Vagina (tissue), 2 donors: ENCODE measurements at regions not wholly inside any gene's neighbourhood (a gene's known extent, or its start where the extent isn't known, plus 50 kb on each side); places are given as distances from the start of the nearest gene placed in this dataset.

Experiments
- CTCF ChIP-seq, 3 experiments: fragments of 450-650 bp in 2 of 3; fragments of 200-600 bp in 1 of 3; sonication (generic) in 1 of 3; IDR thresholded peaks; one replicate each; pipeline ENCODE4 v1.5.1; 2017 to 2019; ENCODE audit warnings: antibody characterized with exemption in 3 of 3, mild to moderate bottlenecking in 2 of 3, moderate library complexity in 2 of 3
- POLR2A ChIP-seq, 2 donors: fragments of 450-650 bp; IDR thresholded peaks; one replicate each; pipeline ENCODE4 v1.6.1; 2017; ENCODE audit warnings: antibody characterized with exemption in 2 of 2, mild to moderate bottlenecking in 2 of 2, moderate library complexity in 2 of 2

GRCh38 chr5:155562158-155562557 lies 548.6 kb downstream of the KIF4B start:
- TF ChIP-seq CTCF (IDR thresholded peaks at IDR 0.05) (no peak), POLR2A (IDR thresholded peaks at IDR 0.05) (no peak)
